Ishikawa (cell line): ENCODE measurements at regions not wholly inside any gene's neighbourhood (a gene's known extent, or its start where the extent isn't known, plus 50 kb on each side); places are given as distances from the start of the nearest gene placed in this dataset.

ENCODE experiments used
- CEBPB ChIP-seq: IDR thresholded peaks from 2 replicates; pipeline ENCODE4 v1.6.1; 2012
- CREB1 ChIP-seq: IDR thresholded peaks from 2 replicates; pipeline ENCODE4 v1.6.1; 2012; ENCODE audit warnings: low read depth
- EGR1 ChIP-seq: IDR thresholded peaks from 2 replicates; pipeline ENCODE4 v1.6.1; 2012
- EP300 ChIP-seq: IDR thresholded peaks from 2 replicates; pipeline ENCODE4 v1.6.1; 2012; ENCODE audit warnings: borderline replicate concordance
- FOXM1 ChIP-seq: IDR thresholded peaks from 2 replicates; pipeline ENCODE4 v1.6.1; 2012; ENCODE audit warnings: low read depth, borderline replicate concordance
- MAX ChIP-seq: IDR thresholded peaks from 2 replicates; pipeline ENCODE4 v1.6.1; 2012
- NFIC ChIP-seq: IDR thresholded peaks from 2 replicates; pipeline ENCODE4 v1.6.1; 2012
- RAD21 ChIP-seq: IDR thresholded peaks from 2 replicates; pipeline ENCODE4 v1.6.1; 2012; ENCODE audit warnings: low read depth
- REST ChIP-seq: IDR thresholded peaks from 2 replicates; pipeline ENCODE4 v1.6.1; 2012; ENCODE audit warnings: low read depth, mild to moderate bottlenecking
- TAF1 ChIP-seq: IDR thresholded peaks from 2 replicates; pipeline ENCODE4 v1.6.1; 2012; ENCODE audit warnings: low read depth, mild to moderate bottlenecking
- TCF12 ChIP-seq: IDR thresholded peaks from 2 replicates; pipeline ENCODE4 v1.6.1; 2012; ENCODE audit warnings: low read depth
- TEAD4 ChIP-seq: IDR thresholded peaks from 2 replicates; pipeline ENCODE4 v1.6.1; 2012
- YY1 ChIP-seq: IDR thresholded peaks from 2 replicates; pipeline ENCODE4 v1.6.1; 2012; ENCODE audit warnings: low read depth
- ZBTB7A ChIP-seq: IDR thresholded peaks from 2 replicates; pipeline ENCODE4 v1.6.1; 2012; ENCODE audit warnings: low read depth
- TF ChIP-seq, protein P1 (sequence below): IDR thresholded peaks from 2 replicates; pipeline ENCODE4 v1.6.1; 2012

DNA sequence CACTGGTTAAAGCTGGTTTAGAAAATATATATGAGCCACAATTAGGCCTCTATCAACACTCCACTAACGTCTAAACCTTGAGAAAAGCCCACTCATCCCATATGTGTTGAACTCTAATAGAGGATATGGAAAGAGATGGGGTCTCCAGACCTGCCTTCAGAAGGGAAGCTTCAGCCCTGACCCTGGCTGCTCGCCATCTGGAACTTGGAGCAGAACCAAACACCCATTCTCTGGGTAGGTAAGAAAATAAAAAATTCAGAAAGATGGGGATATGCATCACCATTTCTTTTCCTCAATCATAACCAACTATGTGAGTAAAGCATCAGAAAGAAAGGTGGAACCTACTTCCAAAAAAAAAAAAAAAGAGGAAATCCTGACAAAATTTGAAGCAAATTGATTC is 666.2 kb downstream of the PTPRC start:
- TF ChIP-seq EGR1 (no peak), TAF1 (no peak), CEBPB (no peak), MAX (no peak), EP300 (no peak), YY1 (no peak), FOXM1 (no peak), CREB1 (no peak), NFIC (no peak)
- TF ChIP-seq, protein P1, sequence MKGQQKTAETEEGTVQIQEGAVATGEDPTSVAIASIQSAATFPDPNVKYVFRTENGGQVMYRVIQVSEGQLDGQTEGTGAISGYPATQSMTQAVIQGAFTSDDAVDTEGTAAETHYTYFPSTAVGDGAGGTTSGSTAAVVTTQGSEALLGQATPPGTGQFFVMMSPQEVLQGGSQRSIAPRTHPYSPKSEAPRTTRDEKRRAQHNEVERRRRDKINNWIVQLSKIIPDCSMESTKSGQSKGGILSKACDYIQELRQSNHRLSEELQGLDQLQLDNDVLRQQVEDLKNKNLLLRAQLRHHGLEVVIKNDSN = no peak

DNA sequence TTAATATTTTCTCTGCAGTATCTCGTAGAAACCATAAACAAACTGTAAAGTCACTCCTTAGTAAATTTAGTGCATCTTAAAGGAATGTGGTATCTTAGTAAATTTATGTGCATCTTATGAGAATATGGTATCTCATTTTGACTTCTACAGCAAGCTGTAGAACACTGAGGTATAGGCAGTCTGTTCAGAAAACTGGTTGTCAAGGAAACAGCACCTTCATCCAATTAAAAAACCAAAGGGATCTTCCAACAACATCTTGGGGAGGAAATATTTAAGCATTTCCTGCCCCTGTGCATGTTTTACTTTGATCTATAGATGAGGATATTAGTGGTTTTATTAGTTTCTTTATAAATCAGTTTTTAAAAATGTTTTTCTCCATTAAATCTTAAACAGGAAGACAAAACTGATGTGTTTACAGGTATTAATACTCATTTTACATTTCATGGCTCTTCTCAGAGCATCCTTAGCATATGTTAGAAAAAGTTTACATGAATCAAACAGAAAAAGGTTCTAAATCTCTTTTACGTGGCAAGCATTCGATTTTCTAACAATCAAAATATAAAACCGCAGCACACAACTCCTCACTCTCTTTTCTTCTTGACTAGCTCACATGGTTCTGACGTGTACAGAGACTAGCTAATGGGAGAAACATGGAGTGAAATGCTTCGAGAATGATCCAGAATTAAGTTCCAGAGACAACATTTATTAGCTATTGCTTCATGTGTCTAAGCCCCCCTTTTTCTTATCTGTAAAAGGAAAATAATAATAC is 668.8 kb downstream of the PTPRC start:
- no peak for TF ChIP-seq YY1
- TF ChIP-seq NFIC = no peak
- no peak for TF ChIP-seq TEAD4
- TF ChIP-seq REST = no peak
- no peak for TF ChIP-seq FOXM1
- TF ChIP-seq TCF12 = no peak
- TF ChIP-seq MAX = no peak
- no peak for TF ChIP-seq RAD21
- no peak for TF ChIP-seq EP300

GRCh38 chr1:199308349-199308846 is 669.6 kb downstream of the PTPRC start:
- TF ChIP-seq CREB1 (no peak), CEBPB (no peak), YY1 (no peak), NFIC (no peak), FOXM1 (no peak), TAF1 (no peak)

DNA sequence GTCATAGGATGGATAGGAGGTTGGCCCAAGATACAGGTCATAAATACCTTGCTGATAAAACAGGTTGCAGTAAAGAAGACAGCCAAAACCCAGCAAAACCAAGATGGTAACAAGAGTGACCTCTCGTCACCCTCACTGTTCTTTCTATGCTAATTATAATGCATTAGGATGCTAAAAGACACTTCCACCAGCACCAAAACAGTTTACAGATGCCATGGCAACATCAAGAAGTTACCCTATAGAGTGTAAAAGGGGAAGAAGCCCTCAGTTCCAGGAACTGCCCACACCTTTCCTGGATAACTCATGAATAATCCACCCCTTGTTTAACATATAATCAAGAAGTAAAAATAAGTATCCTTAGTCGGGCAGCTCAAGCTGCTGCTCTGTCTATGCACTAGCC is 671.9 kb downstream of the PTPRC start:
- no peak for TF ChIP-seq REST
- TF ChIP-seq ZBTB7A = no peak

DNA sequence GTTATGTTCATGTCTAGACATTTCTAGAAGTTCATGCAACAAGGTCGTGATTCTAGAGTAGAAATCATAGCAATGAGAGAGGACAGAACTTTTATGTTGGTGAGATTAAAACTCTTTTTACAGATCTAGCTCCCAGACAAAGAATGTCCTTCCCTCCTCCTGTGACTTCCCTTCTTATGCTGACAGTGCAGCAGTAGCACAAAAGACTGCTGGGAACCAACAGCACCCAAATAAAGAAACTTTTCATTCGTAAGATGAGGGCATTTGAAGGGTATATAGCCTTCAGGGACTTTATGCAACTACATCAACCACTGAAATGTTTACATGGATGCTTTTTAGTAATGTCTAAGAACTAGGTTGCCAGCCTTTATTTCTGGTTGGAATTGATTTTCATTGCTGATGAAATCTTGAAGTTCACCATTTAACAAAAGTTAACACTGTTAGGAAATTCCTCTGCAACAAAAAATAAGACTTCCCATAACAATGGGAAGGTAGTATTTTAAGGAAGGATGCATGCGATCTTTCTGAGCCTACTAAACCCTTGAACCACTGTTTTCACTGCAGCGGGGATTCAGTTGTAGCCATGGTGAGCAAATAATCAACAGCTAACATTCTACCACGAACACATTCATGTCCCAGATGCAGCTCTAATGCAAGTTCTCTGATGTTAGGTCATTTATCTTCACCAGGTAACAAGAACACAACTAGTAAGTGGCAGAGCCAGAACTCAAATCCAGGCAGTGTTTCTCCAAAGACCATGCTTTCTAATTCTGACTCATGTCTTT is 672.8 kb downstream of the PTPRC start:
- TF ChIP-seq REST (no peak), FOXM1 (no peak), YY1 (no peak), RAD21 (no peak), TEAD4 (no peak), CEBPB (no peak), NFIC (no peak), CREB1 (no peak)
- TF ChIP-seq, protein P1 = no peak
